Embryonic facial prominence (tissue), 1 donor: ENCODE measurements at regions not wholly inside any gene's neighbourhood (a gene's known extent, or its start where the extent isn't known, plus 50 kb on each side); places are given as distances from the start of the nearest gene placed in this dataset.
"Not testable (repeated sequence)": the region's sequence is repeated elsewhere in the genome, so short reads cannot be mapped to it uniquely, and the experiment has no call there.

Experiments
- DNase-seq: peaks from one replicate; pipeline ENCODE4 v3.0.0-alpha.2; 2016; ENCODE audit errors: extremely low spot score

DNA sequence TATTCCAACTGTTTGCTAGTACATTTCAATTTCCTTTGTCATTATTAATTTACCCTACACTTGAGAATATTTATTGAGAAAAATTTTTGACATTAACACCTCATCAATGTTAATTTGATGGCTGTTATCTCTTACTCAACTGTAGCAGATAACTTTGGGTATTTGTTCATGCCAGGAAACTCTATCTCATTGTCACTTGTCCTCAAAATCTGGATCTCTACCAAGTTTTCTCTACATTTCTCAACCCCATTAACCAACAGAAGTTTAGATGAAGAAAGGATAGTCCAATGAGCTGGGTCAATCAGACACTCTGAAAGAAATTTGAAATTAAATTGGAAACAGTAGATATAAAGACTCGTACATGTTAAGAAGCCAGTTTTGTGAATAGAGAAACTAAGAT lies 395.3 kb downstream of the TUSC1 start:
- no peak for DNase-seq

DNA sequence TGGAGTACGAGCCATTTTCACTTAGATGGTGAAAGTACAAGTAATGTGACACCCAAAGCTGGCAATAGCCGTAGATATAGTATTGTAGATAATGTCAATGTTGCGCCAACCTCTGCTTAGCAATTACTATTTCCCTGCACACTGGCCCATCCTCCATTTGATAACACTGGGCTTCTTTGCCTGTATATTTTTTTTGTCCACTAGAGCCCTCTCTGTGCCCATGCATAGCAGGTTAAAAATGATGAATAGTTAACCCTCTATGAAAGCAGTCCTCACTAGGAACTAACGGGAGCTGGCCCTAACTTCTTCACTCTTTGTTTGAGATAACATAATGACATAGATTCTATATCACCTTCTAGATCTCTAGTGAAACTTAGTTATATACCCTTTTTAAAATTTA lies 416.8 kb downstream of the TUSC1 start:
- DNase-seq: no peak

DNA sequence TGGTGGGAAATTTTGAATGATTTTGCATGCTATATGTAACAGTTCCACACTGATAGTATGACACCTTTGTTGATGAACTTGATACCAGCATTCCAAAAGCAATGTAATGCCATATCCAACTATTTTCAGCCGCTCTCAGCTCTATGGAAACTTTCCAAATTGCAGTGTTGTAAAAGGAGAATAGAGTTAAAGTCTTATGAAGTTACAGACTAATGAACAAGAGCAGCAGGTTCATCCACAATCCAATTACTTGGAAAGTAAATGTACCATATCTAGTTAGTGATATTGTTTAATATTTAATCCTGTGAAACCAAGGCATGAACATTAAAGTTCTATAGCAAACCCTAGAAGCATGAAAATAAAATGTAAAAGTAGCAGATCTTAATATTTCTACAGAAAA lies 418.2 kb downstream of the TUSC1 start:
- DNase-seq: no peak

DNA sequence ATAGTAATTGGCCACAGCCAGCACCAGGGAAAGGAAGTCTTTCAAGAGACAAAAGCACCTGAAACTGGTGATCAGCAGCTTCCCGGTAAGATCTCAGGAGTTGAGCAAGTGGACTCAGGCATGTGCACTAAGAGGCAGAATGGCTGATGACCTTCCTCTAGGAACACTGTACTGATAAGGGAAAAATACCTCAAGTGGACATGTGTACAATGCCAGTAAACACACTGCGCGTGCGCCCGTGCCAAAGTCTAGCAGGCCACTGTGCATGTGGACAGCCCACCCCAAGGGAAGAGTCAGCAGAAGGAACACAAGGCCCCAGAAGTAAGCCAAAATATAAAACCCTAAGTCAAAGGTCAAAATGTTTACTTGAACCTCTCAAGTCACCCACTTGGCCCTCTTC lies 423.0 kb downstream of the TUSC1 start:
- no peak for DNase-seq

DNA sequence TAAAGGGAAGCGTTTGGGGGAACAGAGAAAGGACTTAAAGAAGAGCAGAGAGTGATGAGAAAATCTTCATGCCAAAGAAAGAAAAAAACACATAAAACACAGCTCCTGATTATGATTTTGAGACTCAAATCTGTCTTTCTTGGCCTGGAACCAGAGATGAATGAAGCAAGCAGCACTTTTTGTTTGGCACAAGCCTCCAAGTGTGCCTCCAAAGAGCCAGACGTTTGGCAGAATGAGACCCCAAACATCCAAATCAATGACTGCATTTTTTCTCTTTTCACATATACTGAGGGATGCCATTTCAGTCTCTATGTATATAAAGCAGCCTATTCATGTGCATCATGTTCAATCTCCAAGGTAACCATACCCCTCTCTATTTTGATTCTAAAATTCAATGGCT lies 424.2 kb downstream of the TUSC1 start:
- no peak for DNase-seq

DNA sequence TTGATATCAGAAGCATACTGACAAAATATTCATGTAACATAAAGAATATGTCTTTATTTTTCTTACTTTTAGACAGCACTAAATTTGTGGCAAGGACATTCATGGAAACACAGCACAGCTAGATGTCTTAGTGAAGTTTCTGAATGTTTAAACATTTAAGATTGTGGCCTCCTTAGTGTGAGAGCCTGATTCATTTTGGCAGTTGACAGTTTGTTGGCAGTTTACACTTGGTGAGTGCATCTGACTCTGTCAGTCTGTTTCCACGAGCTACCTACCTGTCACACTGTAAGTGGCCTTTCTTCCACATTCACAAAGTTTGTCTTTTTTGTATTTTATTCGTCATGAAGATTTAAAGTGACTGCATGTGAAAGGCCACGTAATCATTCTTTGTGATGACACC lies 436.8 kb downstream of the TUSC1 start:
- DNase-seq: no peak

DNA sequence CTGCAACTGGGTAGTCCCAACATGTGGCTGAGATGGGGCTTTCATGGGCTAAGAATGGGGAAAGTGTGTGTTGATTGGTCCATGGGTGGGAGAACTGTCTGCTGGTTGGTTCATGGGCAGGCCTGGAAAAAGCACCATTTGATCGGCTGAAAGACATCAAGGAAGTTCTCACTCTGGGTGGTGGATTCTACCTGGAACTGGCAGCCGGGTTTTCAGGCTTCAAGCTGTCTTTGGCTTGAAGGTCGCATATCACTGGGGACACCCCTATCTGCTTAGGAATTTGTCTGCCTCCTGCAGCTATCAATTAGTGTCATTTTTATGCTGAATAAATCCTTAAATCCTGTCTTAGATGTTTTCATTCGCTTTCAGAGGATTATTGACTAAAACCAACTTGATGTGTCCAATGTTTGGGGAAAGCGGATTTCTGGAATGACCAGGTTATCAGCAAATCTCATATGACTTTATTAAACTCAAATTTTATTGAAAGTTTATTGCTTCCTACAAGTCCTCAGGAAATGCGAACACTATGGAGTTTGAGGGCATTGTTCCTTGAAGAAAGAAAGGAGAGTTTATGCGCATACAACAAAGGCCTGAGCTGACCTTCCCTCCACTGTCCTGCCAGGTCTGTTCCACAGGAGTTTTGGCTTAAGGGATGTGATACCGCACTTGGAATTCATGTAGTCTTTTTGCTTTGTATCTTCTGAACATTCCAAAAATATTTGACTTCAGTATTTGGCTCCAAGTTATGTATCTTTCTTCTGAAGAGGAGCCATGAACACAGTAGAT lies 451.1 kb downstream of the TUSC1 start:
- DNase-seq: no peak

DNA sequence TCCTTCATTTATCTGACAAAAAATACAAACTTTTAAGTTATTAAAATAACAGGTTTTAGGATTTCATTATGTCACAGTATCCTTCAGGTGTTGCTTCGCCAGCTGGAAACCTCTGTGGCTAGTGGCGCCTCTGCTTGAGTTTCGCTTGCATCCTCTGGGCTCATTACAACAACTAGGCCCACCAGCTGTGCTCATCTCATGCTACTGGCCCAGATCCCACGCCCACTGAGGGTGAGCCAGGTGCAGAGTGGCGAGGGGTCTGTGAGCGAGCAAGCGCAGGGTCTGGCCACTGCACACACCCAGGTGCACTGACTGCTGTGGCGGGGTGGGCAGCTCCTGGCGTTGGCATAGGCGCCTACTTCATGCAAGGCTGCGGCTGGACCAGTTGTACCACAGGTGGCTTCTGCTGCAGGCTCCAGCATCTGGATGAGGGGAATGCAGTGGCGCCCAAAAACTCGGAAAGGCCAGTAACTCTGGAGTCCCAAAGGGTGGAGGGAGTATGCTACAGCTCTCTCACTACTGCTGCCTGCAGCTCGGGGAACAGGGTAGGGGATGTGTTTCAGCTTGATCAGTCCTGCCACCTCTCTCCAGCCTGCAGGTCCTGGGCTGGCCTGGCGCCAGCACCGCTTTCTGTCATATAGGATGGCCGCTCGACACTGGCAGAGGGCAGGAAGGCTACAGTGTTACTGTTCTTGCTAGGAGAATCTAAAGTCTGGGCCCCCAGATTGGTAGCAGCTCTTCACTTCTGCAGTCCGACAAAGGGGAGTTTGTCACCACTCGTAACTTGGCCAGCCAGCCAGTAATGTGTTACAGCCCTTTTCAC lies 452.1 kb downstream of the TUSC1 start:
- no peak for DNase-seq

DNA sequence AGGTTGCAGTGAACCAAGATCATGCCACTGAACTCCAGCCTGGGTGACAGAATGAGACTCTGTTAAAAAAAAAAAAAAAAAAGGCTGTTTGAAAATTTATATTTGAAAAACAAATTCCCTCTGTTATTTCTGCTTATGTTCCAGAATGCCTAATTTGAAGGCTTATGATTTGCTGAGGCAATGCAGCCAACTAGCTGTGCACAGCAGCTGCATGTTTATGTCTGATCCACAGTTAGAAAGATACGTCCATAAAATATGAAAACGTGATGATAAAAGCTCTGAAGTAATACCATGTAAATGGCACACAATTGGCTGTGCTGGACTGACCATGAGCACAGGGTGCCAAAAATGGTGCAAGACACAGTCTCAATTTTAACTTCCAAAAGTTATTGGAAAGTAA lies 453.2 kb downstream of the TUSC1 start:
- DNase-seq: no peak

DNA sequence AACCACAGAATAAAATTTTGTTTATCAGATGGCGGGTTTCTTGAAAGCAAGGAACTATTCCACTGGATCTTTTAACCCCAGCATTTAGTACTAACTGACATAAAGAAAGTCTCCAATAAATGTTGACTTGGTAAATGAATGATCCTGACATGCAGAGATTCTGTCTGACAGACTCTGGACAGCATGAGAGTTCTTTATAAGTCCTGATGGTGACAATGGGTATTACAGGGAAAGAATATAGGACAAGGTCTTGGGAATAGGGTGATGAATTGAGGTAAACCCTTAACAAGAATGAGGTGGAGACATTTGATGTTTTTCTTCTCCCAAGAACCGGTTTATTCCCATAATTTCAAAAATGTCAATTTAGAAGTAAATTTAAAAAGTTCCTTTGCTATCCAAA lies 453.9 kb downstream of the TUSC1 start:
- no peak for DNase-seq

DNA sequence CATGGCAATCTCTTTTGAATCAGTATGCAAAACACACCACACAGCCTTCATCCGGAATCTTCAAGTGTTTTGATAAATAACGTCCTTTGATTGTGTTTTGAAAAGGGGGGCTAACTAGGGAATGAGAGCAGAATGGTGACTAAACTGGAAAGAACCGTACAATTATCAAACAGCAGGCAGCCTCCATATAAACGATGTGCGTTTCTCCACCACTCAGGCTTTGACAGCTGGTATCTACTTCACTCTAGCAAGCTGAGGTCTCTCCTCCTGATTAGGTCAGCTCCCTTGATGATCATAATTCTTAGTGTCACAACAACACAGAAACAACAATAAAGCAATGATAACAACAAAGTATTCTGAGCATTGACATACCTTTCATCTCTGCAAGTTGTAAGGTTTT lies 465.9 kb downstream of the TUSC1 start:
- no peak for DNase-seq

DNA sequence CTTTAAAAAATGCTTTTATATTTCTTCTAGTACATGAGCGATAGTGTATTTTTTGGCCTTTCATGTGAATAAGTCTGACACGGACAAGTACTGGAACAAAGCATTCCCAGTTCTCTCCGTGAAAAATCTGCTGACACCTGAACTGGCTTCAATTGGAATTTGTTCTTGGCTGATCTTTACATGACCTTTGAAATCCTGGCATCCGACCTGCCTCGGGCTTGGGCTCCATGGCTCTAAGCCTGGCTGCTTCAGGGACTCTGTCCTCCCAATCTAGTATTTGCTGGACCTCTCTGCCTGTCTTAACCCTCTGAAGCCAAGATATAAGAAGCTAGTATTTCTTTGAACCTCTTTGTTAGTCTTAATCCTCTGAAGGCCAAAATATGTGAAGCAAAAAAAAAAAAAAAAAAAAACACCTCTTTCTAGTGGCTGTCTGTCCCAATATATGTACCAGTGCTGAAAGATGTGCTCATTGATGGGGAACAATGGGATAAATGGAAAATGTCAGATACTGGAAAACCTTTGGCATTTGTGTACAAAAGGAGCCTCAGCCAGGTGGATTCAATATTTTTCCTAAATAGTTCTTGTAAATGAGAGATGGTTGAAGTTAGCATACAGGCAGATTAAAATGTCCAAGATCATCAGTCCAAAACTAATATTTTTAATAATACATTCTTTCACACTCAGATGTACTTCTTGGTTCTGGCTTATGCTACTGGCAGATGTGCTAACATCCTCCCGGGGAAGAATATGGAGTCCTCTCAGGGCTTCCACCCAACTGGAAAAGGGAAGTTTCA lies 470.6 kb downstream of the TUSC1 start:
- no peak for DNase-seq

DNA sequence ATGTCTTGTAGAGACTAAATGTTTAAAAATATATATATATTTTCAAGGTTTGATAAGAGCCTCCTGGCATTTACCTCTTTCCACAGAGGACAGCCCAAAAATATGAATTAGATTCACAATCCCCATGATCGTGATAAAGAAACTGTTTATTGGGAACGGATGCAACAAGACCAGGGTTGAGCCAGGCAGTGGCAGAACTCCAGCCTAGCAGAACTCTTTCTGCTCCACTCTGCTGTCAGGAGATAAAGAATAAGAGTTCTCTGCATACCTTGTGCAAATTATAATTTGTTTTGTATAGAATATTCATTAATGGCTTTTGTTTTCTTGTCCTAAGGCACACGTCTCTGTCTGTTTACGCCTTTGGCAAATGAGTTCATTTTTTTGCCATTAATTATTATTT lies 472.2 kb downstream of the TUSC1 start:
- no peak for DNase-seq

DNA sequence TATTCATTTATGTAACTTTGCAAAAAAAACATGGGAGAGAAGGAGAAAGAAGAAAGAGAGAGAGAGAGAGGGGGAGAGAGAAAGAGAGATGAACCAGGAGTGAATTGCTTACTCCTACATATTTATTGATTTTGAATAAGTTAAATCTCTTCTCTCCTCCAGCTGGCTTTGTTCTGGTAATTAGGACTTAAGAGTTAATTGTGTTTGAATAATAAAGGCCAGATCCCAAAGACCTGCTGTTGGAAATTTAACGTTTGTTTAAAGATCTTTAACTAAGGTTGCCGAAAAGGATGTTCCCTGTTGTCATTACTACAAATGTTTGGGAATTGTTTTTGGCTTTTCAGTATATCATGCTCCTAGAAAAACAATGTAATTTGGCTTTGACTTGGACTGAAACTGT lies 473.0 kb downstream of the TUSC1 start:
- no peak for DNase-seq

DNA sequence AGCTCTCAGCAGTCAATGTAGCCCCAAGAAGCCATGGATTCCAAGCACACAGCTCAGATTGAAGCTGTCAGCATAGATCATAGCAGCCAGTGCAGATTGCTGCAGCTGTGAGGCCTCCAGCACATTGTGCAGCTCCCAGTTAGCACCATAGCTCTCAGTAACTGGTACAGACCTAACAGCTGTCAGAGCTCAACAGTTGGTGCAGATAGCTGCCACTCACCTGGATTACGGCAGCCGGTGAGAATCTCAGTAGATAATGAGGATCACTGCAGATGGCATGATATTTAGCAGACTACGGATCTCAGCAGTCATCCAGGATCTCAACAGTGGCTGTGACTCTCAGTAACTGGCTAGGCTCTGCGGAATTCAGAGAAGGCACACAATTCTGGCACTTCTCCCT lies 500.4 kb downstream of the TUSC1 start:
- DNase-seq: no peak

DNA sequence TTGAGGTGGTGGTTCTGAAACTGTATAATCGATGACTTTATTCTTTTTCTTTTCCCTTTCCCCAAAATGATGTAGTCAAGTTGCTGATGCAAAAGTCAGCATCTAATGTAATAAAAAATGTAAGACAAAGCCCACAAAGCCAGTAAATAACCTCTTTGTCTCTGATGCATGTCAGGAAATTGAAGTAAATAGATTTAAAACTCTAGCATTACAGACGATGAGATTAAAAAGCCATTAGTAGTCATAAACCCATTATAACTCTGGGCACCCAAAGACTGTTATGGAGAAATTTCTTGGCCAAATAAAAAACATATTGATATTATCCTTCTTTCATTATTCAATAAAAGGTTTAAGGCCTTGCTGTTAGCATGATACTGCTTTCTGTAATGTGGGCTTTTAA lies 548.7 kb downstream of the TUSC1 start:
- no peak for DNase-seq

DNA sequence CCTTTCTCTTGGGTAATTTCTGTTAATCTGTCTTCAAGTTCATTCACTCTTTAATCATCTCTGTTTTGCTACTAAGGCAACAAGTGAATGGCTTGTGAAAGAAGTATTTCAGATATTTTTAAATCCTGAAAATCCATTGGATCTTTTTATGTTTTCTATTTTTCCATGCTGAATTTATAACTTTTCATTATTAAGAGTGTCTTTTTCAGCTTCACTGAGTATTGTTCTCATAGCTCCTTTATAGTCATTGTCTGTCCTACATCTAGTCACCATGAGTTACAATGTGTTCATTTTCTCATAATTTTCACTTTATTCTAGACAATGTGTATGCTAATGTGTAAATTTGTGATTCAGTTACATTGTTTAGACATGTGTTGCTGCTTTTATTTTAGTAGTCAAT lies 556.4 kb downstream of the TUSC1 start:
- DNase-seq: no peak

DNA sequence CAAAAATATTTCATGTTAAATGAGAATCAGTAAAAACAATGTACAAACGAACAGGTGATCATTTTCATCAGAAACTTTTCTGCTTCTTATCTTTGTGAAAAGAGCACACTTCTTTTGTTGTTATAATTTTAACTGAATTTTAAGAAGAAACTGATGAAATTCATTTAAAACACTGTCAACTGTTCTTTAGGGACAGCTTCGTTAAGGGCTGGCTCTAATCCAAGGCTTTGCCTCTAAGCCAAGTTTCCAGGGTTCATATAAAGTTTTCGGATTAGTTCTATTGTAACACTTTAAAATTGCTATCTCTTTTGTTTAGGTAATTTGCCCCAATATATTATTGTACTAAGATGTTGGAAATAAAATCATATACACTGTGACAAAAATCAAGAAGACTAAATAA lies 559.2 kb downstream of the TUSC1 start:
- no peak for DNase-seq

DNA sequence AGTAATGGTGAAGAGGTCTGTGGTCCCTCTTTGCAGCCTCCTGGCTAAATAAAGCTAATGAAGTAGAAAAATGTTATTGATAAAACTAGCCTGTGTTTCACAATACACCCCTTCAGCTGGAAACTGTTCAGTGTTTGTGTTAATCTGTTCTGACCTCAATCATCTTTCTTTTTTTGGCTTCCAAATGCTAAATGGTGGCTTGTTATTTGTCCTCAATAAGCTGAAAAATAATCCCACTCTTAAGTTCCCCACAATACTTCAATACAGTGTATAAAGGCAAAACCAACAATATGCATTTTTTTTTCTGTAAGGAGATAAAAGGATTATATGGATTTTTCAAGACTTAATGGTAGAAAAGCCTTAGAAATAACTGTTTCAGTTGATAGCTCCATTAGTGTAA lies 560.5 kb downstream of the TUSC1 start:
- no peak for DNase-seq

DNA sequence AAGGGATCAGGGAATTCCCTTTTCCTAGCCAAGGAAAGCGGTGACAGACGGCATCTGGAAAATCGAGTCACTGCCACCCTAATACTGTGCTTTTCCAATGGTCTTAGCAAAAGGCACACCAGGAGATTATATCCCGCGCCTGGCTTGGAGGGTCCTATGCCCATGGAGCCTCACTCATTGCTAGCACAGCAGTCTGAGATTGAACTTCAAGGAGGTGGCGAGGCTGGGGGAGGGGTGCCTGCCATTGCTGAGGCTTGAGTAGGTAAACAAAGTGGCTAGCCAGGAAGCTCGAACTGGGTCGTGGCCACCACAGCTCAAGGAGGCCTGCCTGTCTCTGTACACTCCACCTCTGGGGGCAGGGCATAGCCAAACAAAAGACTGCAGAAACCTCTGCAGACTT lies 556.5 kb upstream of the IZUMO3 start:
- DNase-seq: not testable (repeated sequence)

DNA sequence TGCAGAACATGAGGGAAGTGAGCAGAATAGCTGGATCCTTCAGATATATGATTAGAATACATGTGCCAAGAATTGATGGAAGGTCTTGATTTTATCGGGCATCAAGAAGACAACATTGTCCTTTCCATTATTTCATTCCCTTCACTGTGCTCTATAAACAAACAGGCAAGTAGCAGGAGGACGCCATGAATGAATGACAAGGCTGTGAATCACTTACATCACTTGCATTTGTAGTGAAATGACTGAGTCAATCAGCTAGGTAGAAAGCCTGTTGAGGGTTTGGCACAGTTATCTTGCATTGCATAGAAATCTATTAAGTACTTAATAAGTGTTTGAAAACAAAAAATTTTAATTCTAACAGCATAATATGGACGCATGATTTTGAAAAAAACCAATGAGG lies 548.8 kb upstream of the IZUMO3 start:
- no peak for DNase-seq

DNA sequence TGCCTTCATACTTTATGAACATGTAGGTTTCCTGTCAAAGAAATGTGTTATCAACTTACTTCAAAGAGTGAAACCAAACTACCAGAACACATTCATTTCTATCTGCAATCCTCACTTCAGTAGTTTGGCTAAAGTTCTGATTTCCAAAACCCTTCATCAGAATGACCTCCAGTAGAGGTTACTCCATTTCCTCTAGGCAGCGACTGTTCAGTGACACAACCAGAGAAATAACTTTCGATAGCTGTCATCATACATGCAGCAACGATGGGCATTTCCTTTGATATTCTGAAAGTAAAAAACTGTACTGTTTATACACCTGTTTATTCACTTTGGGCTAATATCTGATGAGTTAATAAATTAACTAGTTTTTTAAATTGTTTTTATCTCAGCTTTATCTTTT lies 532.5 kb upstream of the IZUMO3 start:
- DNase-seq: no peak
